Thyroid gland (tissue), 4 donors: ENCODE measurements at regions not wholly inside any gene's neighbourhood (a gene's known extent, or its start where the extent isn't known, plus 50 kb on each side); places are given as distances from the start of the nearest gene placed in this dataset.

ENCODE experiments used
- POLR2A ChIP-seq, 2 donors: fragments of 450-650 bp; IDR thresholded peaks; one replicate each; pipeline ENCODE4 v1.6.1; 2017; ENCODE audit warnings: antibody characterized with exemption in 2 of 2, mild to moderate bottlenecking in 2 of 2, moderate library complexity in 1 of 2
- TF ChIP-seq, protein P1 (sequence below), 6 experiments: fragments of 200-600 bp in 3 of 6; fragments of 450-650 bp in 3 of 6; sonication (generic) in 3 of 6; IDR thresholded peaks; one replicate each; pipeline ENCODE4 v1.5.1; 2016 to 2019; ENCODE audit warnings: antibody characterized with exemption in 6 of 6, mild to moderate bottlenecking in 2 of 6, inconsistent platforms in 1 of 6, moderate library complexity in 1 of 6

DNA sequence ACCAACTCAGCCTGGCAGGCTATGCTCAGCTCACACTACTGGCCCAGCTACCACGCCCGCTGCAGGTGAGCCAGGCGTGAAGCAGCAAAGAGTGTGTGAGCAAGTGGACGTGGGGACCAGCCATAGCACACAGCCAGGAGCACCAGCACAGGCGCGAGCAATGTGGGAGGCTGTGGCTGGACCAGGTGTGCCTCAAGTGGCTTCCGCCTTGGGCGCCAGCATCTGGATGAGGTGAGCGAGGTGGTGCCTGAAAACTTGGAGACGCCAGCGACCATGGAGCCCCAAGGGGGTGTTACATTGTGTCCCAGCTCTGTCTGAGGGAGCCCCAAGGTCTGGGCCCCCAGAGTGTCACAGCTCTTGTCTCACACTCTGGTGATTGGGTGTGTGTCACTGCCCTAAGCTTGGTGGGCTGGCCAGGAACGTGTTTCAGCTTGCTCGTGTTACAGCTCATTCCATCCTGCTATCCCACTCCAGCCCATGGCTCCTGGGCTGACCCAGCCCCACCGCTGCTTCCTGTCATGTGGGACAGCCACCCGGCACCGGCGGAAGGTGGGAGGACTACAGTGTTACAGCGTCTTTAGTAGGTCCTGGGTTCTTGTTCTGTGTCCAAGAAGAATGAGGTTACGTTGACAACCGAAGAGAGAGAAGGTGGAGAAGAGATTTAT is 508.0 kb upstream of the MMS22L start:
- TF ChIP-seq, protein P1, sequence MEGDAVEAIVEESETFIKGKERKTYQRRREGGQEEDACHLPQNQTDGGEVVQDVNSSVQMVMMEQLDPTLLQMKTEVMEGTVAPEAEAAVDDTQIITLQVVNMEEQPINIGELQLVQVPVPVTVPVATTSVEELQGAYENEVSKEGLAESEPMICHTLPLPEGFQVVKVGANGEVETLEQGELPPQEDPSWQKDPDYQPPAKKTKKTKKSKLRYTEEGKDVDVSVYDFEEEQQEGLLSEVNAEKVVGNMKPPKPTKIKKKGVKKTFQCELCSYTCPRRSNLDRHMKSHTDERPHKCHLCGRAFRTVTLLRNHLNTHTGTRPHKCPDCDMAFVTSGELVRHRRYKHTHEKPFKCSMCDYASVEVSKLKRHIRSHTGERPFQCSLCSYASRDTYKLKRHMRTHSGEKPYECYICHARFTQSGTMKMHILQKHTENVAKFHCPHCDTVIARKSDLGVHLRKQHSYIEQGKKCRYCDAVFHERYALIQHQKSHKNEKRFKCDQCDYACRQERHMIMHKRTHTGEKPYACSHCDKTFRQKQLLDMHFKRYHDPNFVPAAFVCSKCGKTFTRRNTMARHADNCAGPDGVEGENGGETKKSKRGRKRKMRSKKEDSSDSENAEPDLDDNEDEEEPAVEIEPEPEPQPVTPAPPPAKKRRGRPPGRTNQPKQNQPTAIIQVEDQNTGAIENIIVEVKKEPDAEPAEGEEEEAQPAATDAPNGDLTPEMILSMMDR (IDR thresholded peaks at IDR 0.05) = no peak
- TF ChIP-seq POLR2A (IDR thresholded peaks at IDR 0.05) = no peak
